WI38 (cell line): ENCODE measurements at regions not wholly inside any gene's neighbourhood (a gene's known extent, or its start where the extent isn't known, plus 50 kb on each side); places are given as distances from the start of the nearest gene placed in this dataset.

Experiments
- H3K4me3 ChIP-seq: 2 replicates; pipeline ENCODE4 v1.5.1; 2011; ENCODE audit warnings: low read depth, mild to moderate bottlenecking, control low read depth, low read length
- CTCF ChIP-seq: IDR thresholded peaks from 2 replicates; pipeline ENCODE4 v1.5.1; 2012; ENCODE audit warnings: low read depth, mild to moderate bottlenecking, control low read depth, low read length

- TF ChIP-seq CTCF: no peak
- no peak overlapping the region for H3K4me3 ChIP-seq
Measured at GRCh38 chr9:108786901-108787689, 68.7 kb downstream of the ACTL7B start.

- no peak overlapping the region for H3K4me3 ChIP-seq
- no peak for TF ChIP-seq CTCF
Measured at GRCh38 chr9:108786322-108786721, 69.5 kb downstream of the ACTL7B start.

GRCh38 chr9:108784998-108785397, 70.8 kb downstream of the ACTL7B start:
- no peak overlapping the region for H3K4me3 ChIP-seq
- TF ChIP-seq CTCF: no peak

- TF ChIP-seq CTCF: no peak
- no peak overlapping the region for H3K4me3 ChIP-seq
Measured at GRCh38 chr9:108783731-108784495, 71.9 kb downstream of the ACTL7B start.

- no peak for TF ChIP-seq CTCF
- no peak overlapping the region for H3K4me3 ChIP-seq
Measured at GRCh38 chr9:108783326-108783725, 72.5 kb downstream of the ACTL7B start.

- no peak for TF ChIP-seq CTCF
- H3K4me3 ChIP-seq: no peak overlapping the region
Measured at GRCh38 chr9:108780942-108781734, 74.6 kb downstream of the ACTL7B start.
